VCaP (cell line): ENCODE measurements at regions not wholly inside any gene's neighbourhood (a gene's known extent, or its start where the extent isn't known, plus 50 kb on each side); places are given as distances from the start of the nearest gene placed in this dataset.

Experiments used
- H3K27ac ChIP-seq: fragments of 450-650 bp; 2 replicates; pipeline ENCODE4 v1.5.1; 2017
- TF ChIP-seq, protein P1 (sequence below): fragments of 450-650 bp; conservative IDR thresholded peaks from 2 replicates; pipeline ENCODE4 v1.5.1; 2017; ENCODE audit warnings: mild to moderate bottlenecking, moderate library complexity

DNA sequence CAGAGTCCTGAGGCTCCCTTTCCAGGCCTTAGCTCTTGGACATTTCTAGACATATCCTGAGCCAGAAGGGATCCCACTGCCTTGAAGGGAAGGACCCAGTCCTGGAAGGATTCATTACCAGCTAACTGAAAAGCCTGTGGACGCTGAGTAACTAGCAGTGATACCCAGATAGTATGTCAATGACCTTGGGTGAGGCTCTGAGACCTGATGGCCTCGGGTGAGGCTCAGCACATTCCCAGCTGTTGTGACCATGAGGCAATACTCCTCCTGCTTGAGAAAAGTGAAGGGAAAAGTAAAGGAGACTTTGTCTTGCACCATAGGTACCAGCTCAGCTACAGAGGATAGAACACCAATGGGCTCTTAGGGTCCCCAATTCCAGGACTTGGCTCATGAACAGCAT, 268.1 kb downstream of the DKK2 start:
- H3K27ac ChIP-seq: no peak overlapping the region
- TF ChIP-seq, protein P1, sequence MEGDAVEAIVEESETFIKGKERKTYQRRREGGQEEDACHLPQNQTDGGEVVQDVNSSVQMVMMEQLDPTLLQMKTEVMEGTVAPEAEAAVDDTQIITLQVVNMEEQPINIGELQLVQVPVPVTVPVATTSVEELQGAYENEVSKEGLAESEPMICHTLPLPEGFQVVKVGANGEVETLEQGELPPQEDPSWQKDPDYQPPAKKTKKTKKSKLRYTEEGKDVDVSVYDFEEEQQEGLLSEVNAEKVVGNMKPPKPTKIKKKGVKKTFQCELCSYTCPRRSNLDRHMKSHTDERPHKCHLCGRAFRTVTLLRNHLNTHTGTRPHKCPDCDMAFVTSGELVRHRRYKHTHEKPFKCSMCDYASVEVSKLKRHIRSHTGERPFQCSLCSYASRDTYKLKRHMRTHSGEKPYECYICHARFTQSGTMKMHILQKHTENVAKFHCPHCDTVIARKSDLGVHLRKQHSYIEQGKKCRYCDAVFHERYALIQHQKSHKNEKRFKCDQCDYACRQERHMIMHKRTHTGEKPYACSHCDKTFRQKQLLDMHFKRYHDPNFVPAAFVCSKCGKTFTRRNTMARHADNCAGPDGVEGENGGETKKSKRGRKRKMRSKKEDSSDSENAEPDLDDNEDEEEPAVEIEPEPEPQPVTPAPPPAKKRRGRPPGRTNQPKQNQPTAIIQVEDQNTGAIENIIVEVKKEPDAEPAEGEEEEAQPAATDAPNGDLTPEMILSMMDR: no peak

DNA sequence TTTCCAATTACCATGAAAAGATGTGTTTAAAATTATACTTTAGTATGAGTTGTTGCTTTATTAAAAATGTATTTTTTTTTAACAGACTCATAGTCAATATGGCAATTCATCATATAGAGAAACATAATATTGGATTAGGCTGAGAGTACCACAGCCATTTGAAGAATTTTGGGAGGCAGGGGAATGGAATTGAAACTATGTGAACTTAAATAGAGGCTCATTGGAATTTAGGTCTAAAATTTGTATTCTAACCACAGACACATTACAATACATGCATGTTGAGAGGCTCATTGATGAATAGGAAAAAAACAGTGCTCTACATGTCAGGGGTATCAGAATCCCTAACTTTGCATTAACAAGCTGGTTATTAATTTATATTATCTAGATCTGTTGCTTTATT, 269.6 kb downstream of the DKK2 start:
- TF ChIP-seq, protein P1: no peak

DNA sequence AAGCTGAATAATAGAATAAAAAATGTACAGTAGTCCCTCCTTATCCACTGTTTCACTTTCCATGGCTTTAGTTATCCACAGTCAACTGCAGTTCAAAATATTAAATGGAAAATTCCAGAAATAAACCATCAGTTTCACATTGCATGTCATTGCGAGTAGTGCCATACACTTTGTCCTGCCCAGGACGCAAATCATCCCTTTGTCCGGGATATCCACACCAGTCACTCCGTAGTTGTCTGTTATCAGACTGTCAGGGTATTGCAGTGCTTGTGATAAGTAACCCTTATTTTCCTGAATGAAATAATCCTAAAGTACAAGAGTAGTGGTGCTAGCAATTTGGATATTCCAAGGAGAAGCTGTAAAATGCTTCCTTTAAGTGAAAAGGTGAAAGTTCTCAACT, 271.3 kb downstream of the DKK2 start:
- TF ChIP-seq, protein P1: no peak
- no peak overlapping the region for H3K27ac ChIP-seq

More for the DNA sequence above, 269.6 kb downstream of the DKK2 start:
- H3K27ac ChIP-seq: no peak overlapping the region

DNA sequence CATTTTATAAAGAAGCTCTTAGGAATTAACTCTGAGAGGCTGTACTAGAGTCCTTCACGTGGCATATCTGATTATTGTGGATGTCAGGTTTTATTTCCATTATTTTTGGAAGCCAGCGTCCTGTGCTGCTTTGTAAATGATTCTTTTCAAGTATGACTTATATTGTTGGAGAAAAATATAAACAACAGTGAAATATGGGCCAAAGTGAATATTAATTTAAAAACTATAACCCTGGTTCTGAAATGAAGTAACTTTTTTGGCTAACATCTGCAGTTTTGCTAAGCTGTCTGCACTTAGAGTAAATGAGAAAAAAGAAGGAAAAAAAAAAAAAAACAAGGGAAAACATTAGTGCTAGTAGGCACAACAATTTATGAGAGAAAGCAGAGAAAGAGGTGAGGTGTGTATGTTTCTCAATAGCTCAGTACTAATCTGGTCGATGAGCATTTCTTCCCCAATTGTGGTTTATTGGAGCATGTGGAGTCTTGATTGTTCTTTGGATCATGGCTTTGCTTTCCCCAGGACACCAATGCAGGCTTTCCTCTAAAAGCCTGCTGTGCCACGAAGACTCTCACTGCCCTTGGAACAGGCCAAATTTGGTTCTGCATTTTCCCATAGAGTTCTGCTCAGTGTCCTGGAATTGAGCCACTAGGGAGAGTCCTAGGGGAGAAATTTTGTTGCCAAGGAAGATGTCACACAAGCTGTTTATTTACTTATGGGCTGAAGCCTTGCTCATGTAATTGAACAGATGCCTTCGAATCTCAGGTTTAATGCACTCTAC, 273.3 kb downstream of the DKK2 start:
- H3K27ac ChIP-seq: no peak overlapping the region
- TF ChIP-seq, protein P1: no peak

DNA sequence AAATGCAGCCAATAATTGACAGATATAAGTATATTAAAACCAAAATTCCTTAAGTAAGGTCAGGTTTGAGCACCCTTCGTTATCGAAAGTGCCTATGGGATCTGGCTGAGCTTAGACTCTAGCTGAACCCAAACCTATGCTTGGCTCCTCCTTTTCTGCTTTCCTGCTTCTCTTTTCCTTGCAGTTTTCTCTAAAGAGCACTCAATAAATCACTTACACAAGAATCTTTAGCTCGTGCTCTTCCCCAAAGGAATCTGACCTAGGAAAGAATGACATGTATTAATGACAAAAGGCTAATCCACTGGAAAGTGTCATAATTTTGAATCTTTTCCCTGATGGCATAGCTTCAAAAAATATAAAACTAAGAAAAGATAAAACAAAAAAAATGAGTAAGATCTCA, 282.7 kb downstream of the DKK2 start:
- no peak overlapping the region for H3K27ac ChIP-seq
- TF ChIP-seq, protein P1: no peak

DNA sequence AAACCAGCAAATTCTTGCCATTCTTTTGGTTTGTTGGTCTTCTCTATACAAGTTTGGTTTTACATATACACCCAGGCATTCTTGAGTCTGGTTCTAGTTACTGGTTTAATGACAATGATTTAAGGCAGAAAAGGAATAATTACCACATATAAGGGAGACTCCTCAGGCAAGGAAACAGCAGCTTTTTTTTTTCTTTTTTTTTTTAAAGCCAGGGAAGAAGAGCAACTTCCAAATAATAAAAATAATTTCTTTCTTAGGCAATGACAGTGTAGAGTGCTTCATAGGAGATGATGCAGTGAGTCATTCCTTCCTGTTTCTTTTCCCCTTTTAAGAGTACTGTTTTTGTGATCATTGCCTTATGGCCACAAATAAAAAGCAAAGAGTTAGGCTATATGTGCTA, 289.7 kb downstream of the DKK2 start:
- TF ChIP-seq, protein P1: no peak
- no peak overlapping the region for H3K27ac ChIP-seq

DNA sequence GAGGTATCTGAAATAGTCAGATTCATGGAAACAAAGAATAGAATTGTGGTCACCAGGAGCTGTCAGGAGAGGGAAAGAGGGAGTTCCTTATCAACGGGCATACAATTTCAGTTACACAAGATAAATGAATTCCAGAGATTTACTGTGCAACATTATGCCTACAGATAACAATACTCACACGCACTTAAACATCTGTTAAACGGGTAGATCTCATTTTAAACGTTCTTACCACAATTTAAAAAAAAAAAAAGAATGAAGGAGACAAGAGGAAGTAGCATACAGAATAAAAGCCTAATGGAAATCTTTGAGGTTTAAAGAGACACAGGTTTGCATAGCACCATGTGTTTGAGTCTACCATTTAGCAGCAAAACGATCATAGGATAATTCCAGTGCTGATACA, 298.0 kb downstream of the DKK2 start:
- H3K27ac ChIP-seq: no peak overlapping the region
- TF ChIP-seq, protein P1: no peak
